WI38 (cell line): ENCODE measurements at regions not wholly inside any gene's neighbourhood (a gene's known extent, or its start where the extent isn't known, plus 50 kb on each side); places are given as distances from the start of the nearest gene placed in this dataset.

Experiments used
- H3K4me3 ChIP-seq: 2 replicates; pipeline ENCODE4 v1.5.1; 2011; ENCODE audit warnings: low read depth, mild to moderate bottlenecking, control low read depth, low read length
- TF ChIP-seq, protein P1 (sequence below): IDR thresholded peaks from 2 replicates; pipeline ENCODE4 v1.5.1; 2012; ENCODE audit warnings: low read depth, mild to moderate bottlenecking, control low read depth, low read length

DNA sequence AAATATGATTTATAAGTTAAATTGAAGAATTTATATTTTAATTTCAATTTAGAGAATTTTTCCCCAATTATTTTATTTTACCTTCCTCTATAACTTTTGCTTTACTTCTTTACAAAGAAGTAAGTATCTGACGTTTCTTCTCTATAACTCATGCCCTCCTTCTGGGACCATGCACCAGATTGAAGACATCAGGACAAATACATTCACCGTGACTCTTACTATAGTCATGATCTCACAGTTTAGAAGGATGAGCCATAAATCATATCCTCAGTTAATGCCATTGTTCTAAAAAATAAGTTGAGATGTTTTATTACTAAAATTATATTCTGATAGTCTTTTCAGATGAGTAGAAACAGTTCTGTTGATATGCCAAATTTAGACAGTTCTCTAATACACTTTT lies 279.3 kb downstream of the TMX3 start:
- TF ChIP-seq, protein P1, sequence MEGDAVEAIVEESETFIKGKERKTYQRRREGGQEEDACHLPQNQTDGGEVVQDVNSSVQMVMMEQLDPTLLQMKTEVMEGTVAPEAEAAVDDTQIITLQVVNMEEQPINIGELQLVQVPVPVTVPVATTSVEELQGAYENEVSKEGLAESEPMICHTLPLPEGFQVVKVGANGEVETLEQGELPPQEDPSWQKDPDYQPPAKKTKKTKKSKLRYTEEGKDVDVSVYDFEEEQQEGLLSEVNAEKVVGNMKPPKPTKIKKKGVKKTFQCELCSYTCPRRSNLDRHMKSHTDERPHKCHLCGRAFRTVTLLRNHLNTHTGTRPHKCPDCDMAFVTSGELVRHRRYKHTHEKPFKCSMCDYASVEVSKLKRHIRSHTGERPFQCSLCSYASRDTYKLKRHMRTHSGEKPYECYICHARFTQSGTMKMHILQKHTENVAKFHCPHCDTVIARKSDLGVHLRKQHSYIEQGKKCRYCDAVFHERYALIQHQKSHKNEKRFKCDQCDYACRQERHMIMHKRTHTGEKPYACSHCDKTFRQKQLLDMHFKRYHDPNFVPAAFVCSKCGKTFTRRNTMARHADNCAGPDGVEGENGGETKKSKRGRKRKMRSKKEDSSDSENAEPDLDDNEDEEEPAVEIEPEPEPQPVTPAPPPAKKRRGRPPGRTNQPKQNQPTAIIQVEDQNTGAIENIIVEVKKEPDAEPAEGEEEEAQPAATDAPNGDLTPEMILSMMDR, result no peak

DNA sequence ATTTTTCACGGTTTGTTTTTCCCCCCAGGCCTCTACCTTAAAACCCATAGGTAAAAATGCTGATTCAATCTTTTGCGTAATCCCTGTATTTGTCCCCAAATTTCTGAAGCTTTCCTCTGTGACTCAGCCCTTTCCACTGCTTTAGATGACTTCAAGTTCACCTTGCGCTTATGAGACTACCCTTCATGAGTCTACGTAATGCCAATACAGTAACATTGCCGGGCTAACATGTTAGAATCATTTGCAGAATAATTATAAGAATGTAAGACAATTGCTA lies 283.0 kb downstream of the TMX3 start:
- no peak overlapping the region for H3K4me3 ChIP-seq
- TF ChIP-seq, protein P1, result no peak

More for the DNA sequence above, 279.3 kb downstream of the TMX3 start:
- no peak overlapping the region for H3K4me3 ChIP-seq

DNA sequence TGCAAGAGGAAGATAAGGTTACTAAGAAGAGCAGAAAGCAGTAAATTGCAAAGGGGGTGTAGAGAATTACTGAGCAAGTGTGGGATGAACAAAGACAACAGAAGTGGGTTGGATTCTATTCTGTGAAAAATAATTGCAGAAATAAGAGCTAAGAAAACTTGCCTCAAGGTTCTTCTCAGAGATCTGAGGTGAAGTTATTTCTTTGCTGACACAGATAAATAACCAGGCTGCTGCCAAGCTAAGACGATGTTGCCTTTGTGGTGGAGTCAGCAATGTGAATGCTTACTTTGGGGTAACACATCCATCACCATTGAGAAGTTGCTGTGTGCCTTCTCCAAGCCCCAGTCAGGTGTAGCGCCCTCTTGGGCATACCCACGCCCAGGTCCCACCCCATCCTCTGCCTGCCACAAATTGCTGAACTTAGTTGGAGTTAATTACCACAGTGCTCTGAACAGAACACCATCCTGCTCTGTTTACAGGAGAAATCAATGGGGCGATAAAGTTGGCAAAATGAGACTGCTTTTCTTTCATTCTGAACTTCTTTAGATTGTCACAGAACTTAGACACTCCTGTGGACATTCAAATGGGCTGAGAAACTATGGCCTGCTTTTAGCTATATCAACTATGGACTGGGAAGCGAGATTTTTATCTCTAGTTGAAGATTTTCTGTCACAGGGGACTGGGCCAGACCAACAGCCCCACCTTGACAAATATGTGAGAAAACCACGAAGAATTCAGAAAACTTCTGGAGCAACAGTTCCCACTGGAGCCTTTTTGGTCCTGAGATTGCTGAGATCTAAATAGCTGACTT lies 283.6 kb downstream of the TMX3 start:
- H3K4me3 ChIP-seq, result no peak overlapping the region
- TF ChIP-seq, protein P1, result no peak

DNA sequence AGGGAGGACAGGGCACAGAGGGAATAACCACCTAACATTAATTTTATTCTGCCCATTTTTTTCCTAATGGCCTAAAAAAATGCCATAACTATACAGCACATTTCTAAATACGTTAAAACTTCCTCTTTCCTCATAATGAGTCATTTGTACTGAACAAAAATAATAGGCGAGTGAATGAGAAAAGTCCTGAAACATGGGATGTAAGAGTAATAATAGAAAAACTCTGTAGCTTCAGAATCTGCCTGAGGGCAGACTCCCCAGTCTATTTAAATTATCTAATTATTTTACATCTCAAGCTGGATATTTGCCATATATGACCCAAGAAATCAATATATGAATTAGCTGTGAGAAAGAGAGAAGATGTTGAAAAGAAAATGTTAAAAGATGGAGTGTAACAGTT lies 285.1 kb downstream of the TMX3 start:
- H3K4me3 ChIP-seq, result no peak overlapping the region
- TF ChIP-seq, protein P1, result no peak

DNA sequence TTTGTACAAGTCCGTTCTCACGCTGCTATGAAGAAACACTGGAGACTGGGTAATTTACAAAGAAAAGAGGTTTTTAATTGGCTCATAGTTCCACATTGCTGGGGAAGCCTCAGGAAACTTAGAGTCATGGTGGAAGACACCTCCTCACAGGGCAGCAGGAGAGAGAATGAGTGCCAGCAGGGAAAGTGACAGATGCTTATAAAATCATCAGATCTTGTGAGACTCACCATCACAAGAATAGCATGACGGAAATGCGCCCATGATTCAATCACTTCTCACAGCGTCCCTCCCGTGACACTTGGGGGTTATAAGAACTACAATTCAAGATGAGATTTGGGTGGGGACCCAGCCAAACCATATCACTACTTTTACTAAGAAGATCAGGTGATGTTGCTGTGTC lies 285.8 kb downstream of the TMX3 start:
- TF ChIP-seq, protein P1, result no peak
- no peak overlapping the region for H3K4me3 ChIP-seq

DNA sequence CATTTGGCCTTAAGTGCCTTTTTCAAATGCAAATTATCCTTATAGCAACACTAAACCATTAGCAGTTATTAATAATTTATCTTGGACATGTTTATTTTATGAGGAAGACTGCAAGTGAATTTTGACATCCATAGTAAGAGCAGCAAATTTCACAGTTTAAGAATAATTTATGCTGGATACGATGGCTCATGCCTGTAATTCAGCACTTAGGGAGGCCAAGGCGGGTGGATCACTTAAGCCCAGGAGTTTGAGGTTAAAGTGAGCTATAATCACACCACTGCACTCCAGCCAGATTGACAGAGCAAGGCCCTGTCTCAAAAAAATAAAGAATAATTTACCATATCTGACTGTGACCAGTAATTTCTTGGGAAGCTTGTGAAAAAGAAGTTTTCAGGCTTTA lies 286.2 kb downstream of the TMX3 start:
- H3K4me3 ChIP-seq, result no peak overlapping the region
- TF ChIP-seq, protein P1, result no peak

DNA sequence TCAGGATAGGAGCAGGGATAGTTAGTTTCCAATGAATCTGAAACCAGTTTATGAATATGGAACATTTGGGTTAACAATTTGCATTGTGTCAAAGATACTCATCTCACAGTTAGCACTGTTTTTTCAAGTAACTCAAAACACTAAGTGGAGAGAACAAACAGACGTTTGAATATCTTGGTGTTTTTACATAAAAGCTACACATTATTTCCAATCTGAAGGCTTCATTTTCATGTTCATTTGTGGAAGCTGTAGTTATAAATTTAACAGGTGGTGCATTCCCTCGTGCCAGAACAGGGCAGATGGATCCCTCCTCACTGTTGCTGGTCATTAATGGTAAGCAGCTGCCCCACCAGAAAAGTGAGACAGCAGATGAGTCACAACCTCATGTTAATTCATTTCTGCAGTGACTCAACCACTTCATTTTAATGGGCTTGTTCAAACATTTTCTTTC lies 286.9 kb downstream of the TMX3 start:
- no peak overlapping the region for H3K4me3 ChIP-seq
- TF ChIP-seq, protein P1, result no peak
